HG03025 (cell line): ENCODE measurements at regions not wholly inside any gene's neighbourhood (a gene's known extent, or its start where the extent isn't known, plus 50 kb on each side); places are given as distances from the start of the nearest gene placed in this dataset.

Experiments
- ATAC-seq: cut with Tn5 transposase; IDR thresholded peaks from one replicate; pipeline ENCODE4 v1.9.1; 2021; ENCODE audit warnings: mild to moderate bottlenecking, moderate library complexity; ENCODE audit not compliant: unreplicated experiment, low FRiP score

DNA sequence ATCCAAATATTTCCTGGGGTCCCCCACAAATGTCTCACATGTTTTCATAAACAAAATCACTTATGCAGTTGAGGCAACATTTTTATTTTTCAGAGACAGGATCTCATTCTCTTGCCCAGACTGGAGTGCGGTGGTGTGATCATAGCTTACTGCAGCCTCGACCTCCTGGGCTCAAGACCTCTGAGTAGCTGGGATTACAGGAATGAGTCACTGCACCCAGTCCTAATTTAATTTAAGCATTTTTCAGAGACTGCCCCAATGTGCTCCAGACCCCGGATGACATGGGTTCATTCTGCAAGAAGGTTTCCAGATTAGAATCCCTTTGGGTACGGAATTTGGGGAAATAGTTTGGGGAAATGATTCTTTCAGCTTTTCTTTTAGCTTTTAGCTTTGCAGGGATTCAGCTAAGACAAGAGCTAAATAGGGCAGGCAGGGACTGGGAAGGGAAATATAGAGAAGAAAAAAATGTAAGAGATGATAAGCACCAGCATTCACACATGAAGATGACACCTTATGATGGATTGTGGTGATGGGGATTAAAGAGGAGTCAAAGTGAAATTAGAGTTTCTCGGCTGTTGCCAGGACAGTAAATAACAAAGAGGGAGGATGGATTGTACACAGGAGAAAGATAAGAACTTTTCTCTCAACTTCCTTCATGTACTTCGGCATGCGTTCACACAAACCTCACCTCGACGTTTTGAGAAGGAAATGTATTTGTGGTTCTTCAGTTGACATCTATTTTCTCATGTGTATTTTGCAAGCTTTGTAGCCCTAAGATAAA is 169.4 kb upstream of the TAB2 start:
- ATAC-seq: no peak

DNA sequence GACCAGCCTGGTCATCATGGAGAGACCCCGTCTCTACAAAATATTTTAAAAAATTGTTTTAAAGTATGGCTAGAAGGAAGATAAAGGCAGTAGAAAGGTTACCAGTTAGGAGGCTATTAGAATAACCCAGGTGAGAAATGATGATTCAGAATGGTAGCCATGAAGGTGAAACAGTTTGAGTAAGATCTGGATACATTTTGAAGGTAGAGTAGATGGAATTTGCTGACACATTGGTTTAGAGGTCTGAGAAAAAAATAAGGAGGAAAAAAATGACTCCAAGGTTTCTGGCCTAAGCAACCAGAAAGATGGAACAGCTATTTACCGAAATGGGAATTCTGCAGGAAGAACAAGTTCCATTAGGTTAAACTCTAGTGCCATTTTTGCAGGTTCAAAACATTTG is 167.9 kb upstream of the TAB2 start:
- no peak for ATAC-seq

DNA sequence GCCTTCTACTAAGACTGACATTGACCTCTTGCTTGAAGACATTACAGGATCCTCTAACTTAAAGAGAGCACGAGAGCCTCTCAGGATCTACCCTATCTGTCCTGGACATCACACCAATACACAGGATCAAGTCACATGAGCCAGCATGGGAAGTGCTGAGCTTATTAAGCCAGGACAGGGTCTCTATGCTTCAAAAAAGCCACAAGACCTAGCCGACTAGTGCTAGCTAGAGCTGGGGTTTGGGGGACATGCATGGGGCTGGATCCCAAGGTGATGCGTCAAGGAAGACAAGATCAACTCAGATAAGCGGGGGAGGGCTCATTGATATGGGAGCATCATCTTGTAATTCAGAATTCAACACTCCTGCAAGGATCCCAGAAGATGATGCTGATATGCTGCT is 167.2 kb upstream of the TAB2 start:
- ATAC-seq: no peak

DNA sequence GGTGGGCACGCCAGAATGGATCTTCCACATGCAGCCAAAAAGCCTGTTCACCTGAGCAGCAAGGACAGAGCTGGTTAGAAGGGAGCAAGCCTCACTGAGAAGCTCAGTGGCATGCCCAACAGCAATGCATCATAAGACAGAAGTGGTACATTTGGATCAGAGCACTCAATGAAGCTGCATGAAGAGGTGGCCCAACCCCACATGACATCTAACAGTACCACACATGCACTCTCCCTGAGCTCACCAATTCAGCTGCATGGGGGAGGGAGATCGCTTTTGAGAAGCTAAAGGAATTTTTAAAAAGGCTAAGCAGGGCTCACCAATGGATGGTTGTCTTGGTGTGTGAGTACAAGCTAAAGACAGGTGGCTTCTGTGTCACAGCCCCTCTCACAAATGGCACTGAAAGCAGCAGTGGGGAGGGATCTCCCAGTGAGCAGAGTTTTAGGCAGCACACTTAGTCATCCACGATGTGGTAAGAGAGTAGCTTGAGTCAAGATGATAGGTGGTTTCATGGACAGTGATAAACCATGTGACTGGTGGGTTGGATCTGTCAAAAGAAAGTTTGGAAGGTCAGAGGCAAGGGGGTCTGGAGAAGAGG is 166.6 kb upstream of the TAB2 start:
- ATAC-seq: no peak

DNA sequence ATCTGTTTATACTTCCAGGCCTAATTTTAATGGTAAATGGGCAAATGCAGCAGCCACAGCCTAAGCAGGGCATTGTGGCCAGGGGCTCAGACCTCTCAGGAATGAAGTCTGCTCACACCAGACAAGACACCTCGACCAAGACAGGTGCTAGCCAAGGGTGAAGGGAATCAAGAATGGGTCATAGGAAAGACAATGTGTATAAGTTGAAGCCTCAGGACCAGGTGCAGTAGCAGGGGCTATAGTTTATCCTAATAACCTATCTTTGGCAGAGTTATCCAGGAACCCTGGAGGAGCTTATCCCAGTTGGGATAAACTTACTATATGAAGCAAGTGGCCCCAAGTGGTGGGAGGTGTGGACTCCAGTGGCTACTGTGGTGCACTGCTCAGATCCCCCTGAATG is 165.0 kb upstream of the TAB2 start:
- ATAC-seq: no peak

DNA sequence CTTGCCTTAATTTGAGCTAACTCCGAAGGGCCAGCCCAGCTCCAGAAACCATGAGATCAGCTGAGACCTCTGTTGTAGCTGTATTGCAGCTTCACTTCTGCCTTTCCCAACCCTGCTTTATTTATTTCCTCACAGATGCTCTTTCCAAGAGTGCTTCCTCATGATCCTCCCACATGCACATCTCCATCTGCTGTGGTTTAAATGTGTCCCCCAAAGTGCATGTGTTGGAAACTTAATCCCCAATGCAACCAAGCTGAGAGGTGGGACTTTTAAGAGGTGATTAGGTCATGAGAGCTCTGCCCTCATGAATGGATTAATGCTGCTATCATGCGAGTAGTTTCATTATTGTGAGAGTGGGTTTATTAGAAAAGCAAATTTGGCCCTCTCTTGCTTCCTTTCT is 164.4 kb upstream of the TAB2 start:
- no peak for ATAC-seq

DNA sequence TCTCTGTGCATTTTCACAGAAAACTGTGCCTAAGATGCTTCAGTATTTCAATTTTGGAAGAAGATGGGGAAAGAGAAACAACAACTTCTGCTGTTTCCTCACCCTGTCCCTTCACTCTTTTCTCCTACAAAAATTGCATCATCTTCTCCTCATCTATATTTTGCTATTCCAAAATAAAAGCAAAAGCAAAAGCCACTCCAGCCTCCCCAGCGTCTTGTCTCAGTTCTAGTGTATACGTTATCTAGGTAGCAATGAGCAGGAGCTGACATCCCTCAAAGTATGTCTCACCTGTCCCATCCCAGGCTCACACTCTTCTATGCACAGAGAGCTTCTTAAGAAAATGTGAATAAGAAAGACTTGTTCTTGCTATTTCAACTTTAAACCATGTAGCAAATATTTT is 163.8 kb upstream of the TAB2 start:
- ATAC-seq: no peak

DNA sequence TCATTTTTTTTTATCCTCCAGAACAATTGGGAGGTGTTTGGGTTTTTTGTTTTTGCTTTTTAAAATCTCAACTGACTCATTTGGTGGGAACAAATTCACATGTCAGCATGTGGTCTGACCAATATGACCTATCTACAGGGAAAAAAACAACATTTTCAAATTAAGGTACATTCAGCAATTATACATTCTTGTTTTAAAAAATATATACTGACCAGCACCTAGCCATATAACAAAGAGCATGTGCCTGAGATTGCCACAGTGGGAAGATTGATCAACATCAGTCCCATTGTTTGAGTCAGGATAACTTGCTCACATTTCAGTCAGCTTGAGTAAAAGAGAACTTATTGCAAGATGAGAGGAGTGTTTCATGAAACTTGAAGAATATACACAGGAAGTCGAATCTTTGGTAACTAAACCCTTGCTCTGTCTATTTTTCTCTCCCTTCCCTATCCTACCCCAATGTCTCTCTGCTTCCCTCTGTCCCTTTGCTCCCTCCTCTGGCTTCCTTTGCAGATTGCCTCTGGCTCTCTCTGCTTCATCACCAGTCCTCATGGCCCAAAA is 163.2 kb upstream of the TAB2 start:
- no peak for ATAC-seq

DNA sequence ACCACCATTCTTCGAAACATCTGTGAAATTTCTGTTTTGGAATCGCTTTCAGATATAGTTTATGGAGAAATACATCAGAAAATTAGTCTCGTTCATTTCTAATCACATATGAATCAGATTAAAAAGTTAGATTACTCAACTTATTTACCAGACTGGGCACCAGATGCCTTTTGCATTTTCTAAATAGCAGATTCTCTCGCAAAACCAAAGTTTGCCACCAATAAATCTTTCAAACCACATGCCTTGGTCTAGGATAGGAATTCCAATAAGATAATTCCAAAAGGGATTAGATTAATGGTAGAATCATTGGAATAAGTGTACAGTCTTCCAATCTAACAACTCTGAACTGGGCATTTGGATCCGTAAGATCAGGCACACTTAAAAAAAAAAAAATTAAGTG is 160.4 kb upstream of the TAB2 start:
- no peak for ATAC-seq

DNA sequence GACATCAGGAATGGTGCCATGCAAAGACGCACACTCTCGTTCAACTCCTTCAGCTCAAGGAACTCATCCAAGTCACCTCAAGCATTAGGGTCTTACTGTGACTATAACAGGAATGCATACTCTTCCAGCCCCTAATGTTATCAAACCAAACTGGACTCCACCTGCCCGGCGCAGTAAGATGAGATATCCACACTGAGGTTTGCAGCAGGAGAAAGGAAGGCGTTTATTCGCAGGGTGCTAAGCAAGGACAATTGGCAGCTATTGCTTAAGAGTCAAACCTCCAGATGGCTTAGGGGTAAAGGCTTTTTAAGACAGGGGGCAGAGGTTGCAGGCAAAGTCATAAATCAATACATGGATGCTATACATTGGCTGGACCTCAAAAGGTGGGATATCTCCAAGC is 159.4 kb upstream of the TAB2 start:
- ATAC-seq: no peak

DNA sequence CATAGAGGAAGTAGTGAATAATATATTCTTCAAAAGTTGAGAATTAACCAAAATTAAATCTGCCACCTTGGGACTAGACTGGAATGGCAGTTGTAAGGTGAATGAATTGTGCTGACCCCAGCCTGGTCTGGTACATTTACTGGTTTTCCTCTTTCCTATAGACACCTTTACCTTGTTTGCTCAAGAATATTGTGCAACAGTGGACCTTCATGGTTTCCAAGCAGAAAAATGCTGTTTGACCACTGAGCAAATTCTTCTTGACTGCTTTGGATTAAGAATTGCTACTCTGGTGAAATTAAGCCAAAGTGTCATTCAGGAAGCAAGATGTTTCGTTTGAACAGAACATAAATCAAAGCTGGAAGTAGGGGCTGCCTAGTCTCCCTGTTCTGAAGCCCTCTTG is 156.6 kb upstream of the TAB2 start:
- no peak for ATAC-seq

DNA sequence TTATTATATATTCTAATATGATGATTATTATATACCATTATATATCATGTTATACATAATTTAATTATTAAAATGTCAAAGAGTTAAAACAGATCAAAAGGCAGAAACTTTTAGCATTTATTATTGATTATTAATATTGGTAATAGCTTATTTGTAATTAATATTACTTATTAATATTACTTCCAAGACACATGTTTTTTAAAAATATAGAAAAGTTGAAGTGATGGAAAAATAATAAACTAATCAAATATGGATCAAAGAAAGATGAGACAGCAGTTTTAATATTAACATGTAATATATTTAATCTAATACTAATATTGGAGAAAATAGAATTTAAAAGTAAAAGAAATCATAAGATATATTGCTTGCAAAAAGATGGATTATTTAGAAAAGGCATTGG is 154.6 kb upstream of the TAB2 start:
- no peak for ATAC-seq

DNA sequence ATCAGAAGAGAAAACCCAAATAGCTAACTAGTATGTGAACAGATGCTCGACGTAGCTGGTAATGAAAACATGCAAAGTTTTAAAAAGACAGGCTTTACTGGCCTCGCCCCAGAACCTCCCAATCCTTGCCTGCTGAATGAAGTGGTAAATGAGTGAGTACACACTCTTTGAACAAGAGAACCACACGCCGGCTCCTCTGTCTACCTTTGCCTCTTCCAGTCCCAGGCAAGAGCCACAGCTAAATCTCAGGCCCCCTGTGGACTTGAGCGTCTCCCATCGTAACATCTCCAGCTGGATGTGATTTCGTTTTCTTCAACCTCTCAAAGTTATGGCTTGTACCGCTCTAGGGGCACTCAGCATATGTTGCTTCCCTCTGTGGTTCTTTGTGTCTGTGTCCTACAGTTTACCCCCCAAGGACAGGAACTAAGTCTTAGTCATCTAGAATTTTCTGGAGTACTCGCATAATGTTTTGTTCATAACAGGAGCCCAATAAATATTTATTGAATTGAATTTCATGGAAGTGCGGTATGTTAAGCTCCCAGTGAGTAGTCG is 153.2 kb upstream of the TAB2 start:
- no peak for ATAC-seq

DNA sequence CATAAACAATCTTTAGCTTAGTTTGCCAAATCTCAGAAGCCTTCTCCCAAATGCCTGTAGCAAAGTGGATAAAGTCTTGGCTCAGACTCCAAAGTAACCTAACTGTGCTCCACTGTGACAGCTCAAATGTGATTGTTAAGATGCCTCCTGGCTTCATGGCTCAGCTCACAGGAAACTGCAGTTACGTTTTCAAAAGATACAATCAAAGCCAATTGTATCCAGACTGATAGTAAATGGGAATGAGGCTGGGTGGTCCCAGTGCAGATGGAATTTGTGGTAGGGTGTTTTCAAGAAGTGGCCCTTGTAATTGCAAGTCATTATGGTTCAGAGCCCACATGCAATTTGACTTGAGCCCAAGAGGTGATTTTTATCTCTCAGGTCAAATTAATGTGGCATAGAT is 151.2 kb upstream of the TAB2 start:
- no peak for ATAC-seq

DNA sequence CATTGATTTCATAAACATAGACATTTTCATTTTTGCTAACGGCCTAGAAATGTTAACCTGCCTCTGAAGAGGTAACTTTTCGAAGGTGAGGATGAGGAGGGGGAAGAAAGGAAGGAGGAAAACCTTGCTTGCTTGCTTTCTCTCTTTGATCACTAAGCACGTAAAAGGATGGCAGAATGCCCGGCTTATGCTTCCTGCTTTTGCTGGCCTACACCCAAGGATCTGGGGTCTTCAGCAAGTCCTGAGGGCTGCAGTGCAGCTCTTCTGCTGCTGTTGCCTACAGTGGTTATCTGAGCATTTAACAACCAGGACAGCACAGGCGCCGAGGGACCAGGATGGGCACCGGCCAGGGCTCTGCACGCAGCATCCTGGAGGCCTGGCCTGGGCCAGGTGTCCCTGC is 150.8 kb upstream of the TAB2 start:
- ATAC-seq: no peak

DNA sequence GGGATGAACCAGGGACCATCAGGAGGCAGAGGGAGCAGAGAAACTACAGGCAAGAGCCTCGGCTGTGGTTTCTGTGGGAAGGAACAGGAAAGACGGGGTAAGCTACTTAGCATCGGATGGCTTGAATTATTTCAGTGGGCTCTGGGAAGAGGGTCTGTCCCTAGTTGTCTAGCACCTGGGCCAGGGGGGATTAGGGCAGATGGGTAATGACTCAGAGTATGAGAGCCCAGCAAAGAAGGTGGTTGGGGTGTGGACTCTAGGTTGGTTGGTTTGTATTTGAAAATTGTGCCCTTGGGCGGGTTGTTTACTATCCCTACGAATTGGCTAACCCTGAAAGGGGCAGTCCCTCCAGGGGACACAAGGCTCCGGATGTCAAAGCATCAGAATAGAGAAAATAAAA is 148.5 kb upstream of the TAB2 start:
- no peak for ATAC-seq

DNA sequence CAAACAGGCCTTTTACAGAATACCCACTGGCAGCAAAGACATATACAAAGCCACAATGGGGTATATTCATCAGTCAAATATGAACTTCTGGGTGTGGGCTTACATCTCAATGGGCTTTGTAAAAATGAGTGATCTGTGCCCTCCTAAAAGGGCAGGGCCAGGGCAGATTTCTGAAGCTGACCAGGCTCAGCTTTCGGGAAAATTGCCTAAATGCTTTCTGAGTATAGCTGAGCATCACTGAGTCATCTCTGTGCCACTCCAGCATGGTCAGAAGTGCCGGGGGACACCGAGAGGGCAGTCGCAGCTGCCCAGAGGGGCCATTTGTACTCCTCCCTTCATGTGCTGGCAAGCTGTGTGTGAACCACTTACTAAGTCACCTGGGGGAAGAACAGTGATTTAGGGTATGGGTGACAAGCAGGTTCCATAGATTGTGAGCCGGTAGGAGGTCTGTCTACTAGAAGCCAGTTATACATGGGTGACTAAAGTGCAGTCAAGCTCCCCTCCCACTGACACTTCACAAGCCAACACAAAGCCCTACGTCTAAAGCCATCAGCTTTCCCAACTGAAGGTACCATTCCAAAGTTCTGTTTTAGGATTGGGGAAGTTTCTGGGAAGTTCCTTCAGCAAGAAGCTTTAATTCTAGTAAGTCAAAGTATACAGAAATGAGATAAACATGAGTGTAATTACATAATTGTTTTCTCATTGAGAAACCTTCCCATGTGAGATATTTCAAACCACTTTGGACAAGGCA is 147.6 kb upstream of the TAB2 start:
- no peak for ATAC-seq

DNA sequence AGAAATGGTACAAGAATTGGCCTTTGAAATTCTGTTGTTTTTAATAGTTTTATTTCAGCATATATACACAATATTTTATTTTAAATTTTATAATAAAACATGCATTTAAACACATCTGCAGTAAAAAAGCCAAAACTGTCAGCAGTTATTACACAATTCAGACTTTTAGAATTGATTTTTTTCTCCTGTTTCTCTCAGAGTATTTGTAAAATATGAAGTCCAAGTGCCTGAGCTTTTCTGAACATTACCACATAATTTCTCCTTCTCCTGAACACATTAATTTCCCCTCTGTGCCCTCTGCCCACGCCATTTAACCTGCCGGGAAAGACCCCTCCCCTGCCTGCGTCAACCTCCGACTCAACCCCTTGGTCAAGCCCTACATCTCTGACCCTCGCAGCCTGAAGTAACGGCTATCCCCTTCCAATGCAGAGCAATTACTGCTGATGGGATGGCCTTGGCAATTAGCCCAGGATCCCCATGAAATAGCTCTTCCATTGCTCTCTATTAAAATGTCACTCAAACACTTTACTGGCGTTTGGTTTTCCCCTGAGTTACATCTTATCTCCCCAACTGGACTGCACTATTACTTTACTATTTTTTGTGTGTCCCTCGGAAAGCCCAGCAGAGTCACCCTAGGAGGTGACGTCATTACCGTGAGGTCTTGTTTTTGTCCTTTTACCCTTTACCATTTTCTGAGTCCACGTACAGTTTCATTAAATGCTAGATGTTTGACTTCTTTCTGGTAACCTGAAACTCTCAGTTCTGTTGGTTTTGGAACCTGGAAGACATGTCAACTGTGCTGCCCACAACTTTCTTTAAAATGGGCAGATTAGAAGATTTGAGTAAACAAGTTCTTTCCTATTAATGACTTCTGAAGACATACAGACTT is 146.7 kb upstream of the TAB2 start:
- ATAC-seq: no peak

DNA sequence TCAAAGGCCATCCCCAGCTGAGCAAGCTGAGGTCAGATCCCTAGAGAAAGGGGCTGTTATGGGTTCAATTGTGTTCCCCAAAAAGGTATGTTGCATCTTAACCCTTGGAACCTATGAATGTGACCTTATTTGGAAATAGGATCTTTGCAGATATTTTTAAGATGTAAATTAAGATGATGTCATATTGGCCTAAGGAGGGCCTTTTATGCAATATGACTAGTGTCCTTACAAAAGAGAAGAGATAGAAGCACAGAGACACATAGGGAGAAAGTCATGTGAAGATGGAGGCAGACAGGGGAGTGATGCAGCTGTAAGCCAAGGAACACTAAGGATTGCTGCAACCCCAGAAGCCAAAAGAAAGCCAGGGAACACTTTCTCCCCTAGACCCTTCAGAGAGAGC is 144.3 kb upstream of the TAB2 start:
- no peak for ATAC-seq

DNA sequence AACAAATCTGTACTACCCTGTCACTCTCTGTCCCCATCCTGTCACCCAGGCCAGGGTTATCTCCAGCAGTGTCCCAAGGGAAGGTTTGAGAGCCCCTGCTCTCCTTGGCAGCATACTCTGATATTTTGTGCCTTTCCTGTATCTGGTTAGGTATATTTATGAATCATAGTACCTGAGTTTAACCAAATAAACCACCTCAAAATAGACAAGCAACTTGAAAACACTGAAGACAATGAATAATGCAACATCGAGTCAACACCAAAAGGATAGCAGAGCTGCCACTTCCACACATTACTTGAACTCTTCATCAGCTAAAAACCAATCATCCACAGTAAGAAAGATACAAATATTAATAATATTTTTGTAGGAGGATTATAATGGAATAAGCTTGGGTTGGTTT is 142.6 kb upstream of the TAB2 start:
- ATAC-seq: no peak
